GM12878 (cell line): ENCODE measurements at regions not wholly inside any gene's neighbourhood (a gene's known extent, or its start where the extent isn't known, plus 50 kb on each side); places are given as distances from the start of the nearest gene placed in this dataset.

Experiments
- ATAC-seq: fragments of 200-7000 bp; cut with Tn5 transposase; 3 replicates; pipeline ENCODE4 v1.9.1; 2020; ENCODE audit warnings: mild to moderate bottlenecking, moderate library complexity
- BruUV-seq: library from RNA; stranded (reverse); fragments of 400-500 nt; replicated peaks from 2 replicates; lab custom pipeline; 2021; lab: Mats Ljungman, UMichigan
- CTCF ChIA-PET: fragments of 300-600 bp; sonication (Branson Sonifier 250); formaldehyde crosslinking; extraction: SDS; loops from one replicate; lab custom pipeline; 2021; ENCODE audit warnings: inconsistent platforms; lab: Yijun Ruan, JAX
- POLR2A ChIA-PET: fragments of 350-600 bp; formaldehyde crosslinking; extraction: SDS; loops from one replicate; lab custom pipeline; 2021; ENCODE audit warnings: inconsistent platforms; lab: Charles Lee
- RAD21 ChIA-PET: fragments of 300-600 bp; sonication (Branson Sonifier 250); formaldehyde crosslinking; loops from one replicate; lab custom pipeline; 2023; ENCODE audit warnings: antibody characterized with exemption; ENCODE audit not compliant: unreplicated experiment; lab: Charles Lee
- SMC1A ChIA-PET: fragments of 300-600 bp; sonication (Branson Sonifier 250); formaldehyde crosslinking; loops from one replicate; lab custom pipeline; 2023; ENCODE audit not compliant: unreplicated experiment, uncharacterized antibody; lab: Charles Lee
- DNase-seq: peaks from one replicate; pipeline ENCODE4 v3.0.0-alpha.2; 2011; ENCODE audit warnings: low read depth, low spot score
- FAIRE-seq: peaks from 3 replicates; lab custom pipeline; 2011; peaks lifted over from hg19 to GRCh38; lab: Jason Lieb, UNC
- H2AFZ ChIP-seq: 2 replicates; pipeline ENCODE4 v1.6.0; 2011; ENCODE audit warnings: low read depth, low read length, control low read depth; ENCODE audit not compliant: control insufficient read depth
- H3K27ac ChIP-seq: 2 replicates; pipeline ENCODE4 v1.5.1; 2011; ENCODE audit warnings: control low read depth; ENCODE audit not compliant: control insufficient read depth, insufficient read depth
- H3K27me3 ChIP-seq, 2 experiments: replicated peaks in 1 of 2; 2 replicates each; pipeline versions ENCODE4 v1.6.0 to v1.6.1; 2011; ENCODE audit warnings: low read length in 1 of 2; ENCODE audit not compliant: control insufficient read depth in 2 of 2, insufficient read depth in 2 of 2
- H3K36me3 ChIP-seq, 2 experiments: 2 replicates each; pipeline ENCODE4 v1.5.1; 2011; ENCODE audit warnings: low read length in 1 of 2; ENCODE audit not compliant: control insufficient read depth in 2 of 2, insufficient read depth in 2 of 2
- H3K4me1 ChIP-seq: 2 replicates; pipeline ENCODE4 v1.6.1; 2011; ENCODE audit warnings: mild to moderate bottlenecking, low read length, moderate library complexity, mixed read lengths; ENCODE audit not compliant: control insufficient read depth, insufficient read depth
- H3K4me2 ChIP-seq: 2 replicates; pipeline ENCODE4 v1.6.0; 2011; ENCODE audit warnings: control low read depth; ENCODE audit not compliant: control insufficient read depth, insufficient read depth
- H3K4me3 ChIP-seq: fragments of 200-600 bp; sonication (generic); 2 replicates; pipeline ENCODE4 v1.5.1; 2016
- H3K79me2 ChIP-seq: 2 replicates; pipeline ENCODE4 v1.6.0; 2011; ENCODE audit warnings: low read length; ENCODE audit not compliant: control insufficient read depth, insufficient read depth
- H3K9ac ChIP-seq: 2 replicates; pipeline ENCODE4 v1.8.0; 2011; ENCODE audit warnings: low read length, control low read depth, mixed read lengths; ENCODE audit not compliant: control insufficient read depth, insufficient read depth
- H3K9me3 ChIP-seq: replicated peaks from 3 replicates; pipeline ENCODE4 v1.5.1; 2011; ENCODE audit warnings: mild to moderate bottlenecking, low read length; ENCODE audit not compliant: control insufficient read depth, insufficient read depth
- H4K20me1 ChIP-seq: 2 replicates; pipeline ENCODE4 v1.6.0; 2011; ENCODE audit not compliant: control insufficient read depth, insufficient read depth
- CHD1 ChIP-seq: IDR thresholded peaks from 2 replicates; pipeline ENCODE4 v1.6.1; 2012; ENCODE audit warnings: low read depth, low read length, improper control_type of control experiment
- MLLT1 ChIP-seq: fragments of 450-650 bp; IDR thresholded peaks from 2 replicates; pipeline ENCODE4 v1.6.1; 2016; ENCODE audit warnings: mild to moderate bottlenecking
- MTA2 ChIP-seq: fragments of 450-650 bp; IDR thresholded peaks from 2 replicates; pipeline ENCODE4 v1.6.1; 2016; ENCODE audit warnings: low read depth, mild to moderate bottlenecking, moderate library complexity
- MYB ChIP-seq: fragments of 150-350 bp; IDR thresholded peaks from 2 replicates; pipeline ENCODE4 v1.6.1; 2014; ENCODE audit warnings: mild to moderate bottlenecking, low read depth, low read length, borderline replicate concordance
- NFXL1 ChIP-seq: fragments of 450-650 bp; IDR thresholded peaks from 2 replicates; pipeline ENCODE4 v1.6.1; 2017; ENCODE audit warnings: antibody characterized with exemption, mild to moderate bottlenecking, borderline replicate concordance
- RFX5 ChIP-seq: IDR thresholded peaks from 2 replicates; pipeline ENCODE4 v1.6.1; 2011; ENCODE audit warnings: low read depth, low read length, improper control_type of control experiment
- SKIL ChIP-seq: fragments of 450-650 bp; IDR thresholded peaks from 2 replicates; pipeline ENCODE4 v1.6.1; 2017; ENCODE audit warnings: mild to moderate bottlenecking, low read depth, inconsistent platforms; ENCODE audit not compliant: poor library complexity, severe bottlenecking
- SPI1 ChIP-seq: IDR thresholded peaks from 2 replicates; pipeline ENCODE4 v1.6.1; 2011; ENCODE audit warnings: low read depth, mild to moderate bottlenecking, low read length, moderate library complexity, borderline replicate concordance; ENCODE audit not compliant: insufficient read depth
- TCF7 ChIP-seq: IDR thresholded peaks from 2 replicates; pipeline ENCODE4 v1.6.1; 2014; ENCODE audit warnings: antibody characterized with exemption, borderline replicate concordance
- in situ Hi-C: fragments of 300-500 bp; cut with MboI; formaldehyde crosslinking; loops from 9 replicates; pipeline ENCODE4 v1.14.3; 2018; ENCODE audit warnings: mixed read lengths
- intact Hi-C: fragments of 100-400 bp; cut with micrococcal nuclease; formaldehyde crosslinking; loops from one replicate; pipeline ENCODE4 v1.14.2; 2022; ENCODE audit not compliant: unreplicated experiment

- H2AFZ ChIP-seq, result no peak overlapping the region
- no peaks in the 10 kb centered on the region; the same call in 1 of the 3 replicates for H3K9me3 ChIP-seq
- intact Hi-C loops (no loop called here), in situ Hi-C loops (no loop called here)
- BruUV-seq, result no TSS peak
- H3K27me3 ChIP-seq, result no peaks in the 10 kb centered on the region
- no peak overlapping the region for H3K27ac ChIP-seq
- DNase-seq (no peak), FAIRE-seq (no peak), ATAC-seq (no peak)
- H3K4me2 ChIP-seq, result no peak overlapping the region
- SMC1A ChIA-PET, result interaction anchor here (0.6 to 4.1 kb wide), 2 partner anchors 19 to 1194 kb away, joined by 3 to 25 read pairs; no protein-coding TSS in a partner anchor
- no peak overlapping the region for H3K4me3 ChIP-seq
- H3K9ac ChIP-seq, result no peak overlapping the region
- CTCF ChIA-PET, result no interaction called here
- no peaks in the 10 kb centered on the region for H4K20me1 ChIP-seq
- no peaks in the 10 kb centered on the region for H3K79me2 ChIP-seq
- POLR2A ChIA-PET, result no interaction called here
- no peaks in the 10 kb centered on the region; a peak in 1 of 4 replicates for H3K36me3 ChIP-seq
- TF ChIP-seq SPI1 (no peak), MLLT1 (no peak), TCF7 (no peak), MTA2 (no peak), MYB (no peak), SKIL (no peak), RFX5 (no peak), CHD1 (no peak), NFXL1 (no peak)
- TF ChIP-seq, all 136 proteins: peak for 0
- RAD21 ChIA-PET, result no interaction called here
- no peaks in the 10 kb centered on the region; the same call in none of the 2 replicates for H3K4me1 ChIP-seq
These were observed 364.8 kb downstream of the EPM2A start for GRCh38 chr6:145370559-145370958.
